Neural cell (in vitro differentiated cells): ENCODE measurements at regions not wholly inside any gene's neighbourhood (a gene's known extent, or its start where the extent isn't known, plus 50 kb on each side); places are given as distances from the start of the nearest gene placed in this dataset.

Source experiments
- H2AFZ ChIP-seq: fragments of 200-600, 300-800 bp; sonication (generic), shearing (Covaris generic); 2 replicates; pipeline ENCODE4 v1.6.0; 2014; ENCODE audit warnings: low read depth, mild to moderate bottlenecking, antibody characterized with exemption, low read length, moderate library complexity
- H3F3A ChIP-seq: fragments of 200-600 bp; shearing (Covaris generic); 2 replicates; pipeline ENCODE4 v1.6.1; 2016; ENCODE audit warnings: mild to moderate bottlenecking, moderate library complexity, mixed read lengths, antibody characterized with exemption, low read length; ENCODE audit not compliant: insufficient read depth, poor library complexity, severe bottlenecking
- H3K27ac ChIP-seq: fragments of 200-600, 300-800 bp; sonication (generic), shearing (Covaris generic); 2 replicates; pipeline ENCODE4 v1.5.1; 2014; ENCODE audit warnings: mild to moderate bottlenecking, low read length, moderate library complexity
- H3K27me3 ChIP-seq: fragments of 300-800, 200-600 bp; sonication (generic), shearing (Covaris generic); 2 replicates; pipeline ENCODE4 v1.6.0; 2014; ENCODE audit warnings: mild to moderate bottlenecking, low read depth, low read length, moderate library complexity; ENCODE audit not compliant: insufficient read depth
- H3K36me3 ChIP-seq: fragments of 300-800, 200-600 bp; sonication (generic), shearing (Covaris generic); 2 replicates; pipeline ENCODE4 v1.5.1; 2014; ENCODE audit warnings: mild to moderate bottlenecking, antibody characterized with exemption, low read length, moderate library complexity; ENCODE audit not compliant: insufficient read depth
- H3K4me2 ChIP-seq: fragments of 300-800, 200-600 bp; sonication (generic), shearing (Covaris generic); 2 replicates; pipeline ENCODE4 v1.6.0; 2014; ENCODE audit warnings: mild to moderate bottlenecking, low read length
- H3K4me3 ChIP-seq: fragments of 300-800, 200-600 bp; sonication (generic), shearing (Covaris generic); 2 replicates; pipeline ENCODE4 v1.5.1; 2014; ENCODE audit warnings: mild to moderate bottlenecking, low read length, moderate library complexity
- H3K79me2 ChIP-seq: fragments of 200-600 bp; shearing (Covaris generic); replicated peaks from 2 replicates; pipeline ENCODE4 v1.6.0; 2014; ENCODE audit warnings: mild to moderate bottlenecking, low read length, moderate library complexity; ENCODE audit not compliant: insufficient read depth
- H3K9ac ChIP-seq: fragments of 300-800, 200-600 bp; sonication (generic), shearing (Covaris generic); 2 replicates; pipeline ENCODE4 v1.6.1; 2016; ENCODE audit warnings: mild to moderate bottlenecking, low read length, mixed read lengths
- H3K9me2 ChIP-seq: fragments of 200-600 bp; shearing (Covaris generic); 2 replicates; pipeline ENCODE4 v1.6.1; 2016; ENCODE audit warnings: mild to moderate bottlenecking, low read length, mixed read lengths; ENCODE audit not compliant: insufficient read depth
- H3K9me3 ChIP-seq: fragments of 200-600, 300-800 bp; sonication (generic), shearing (Covaris generic); 2 replicates; pipeline ENCODE4 v1.6.1; 2016; ENCODE audit warnings: mild to moderate bottlenecking, mixed run types, low read length, moderate library complexity, mixed read lengths
- H4K20me1 ChIP-seq: fragments of 200-600 bp; shearing (Covaris generic); 2 replicates; pipeline ENCODE4 v1.6.1; 2016; ENCODE audit warnings: mild to moderate bottlenecking, mixed run types; ENCODE audit not compliant: insufficient read depth
- EP300 ChIP-seq: fragments of 450-650 bp; conservative IDR thresholded peaks from 2 replicates; pipeline ENCODE4 v1.6.1; 2014; ENCODE audit warnings: antibody characterized with exemption, mild to moderate bottlenecking, moderate library complexity; ENCODE audit not compliant: poor library complexity, severe bottlenecking
- EZH2 ChIP-seq: fragments of 200-600, 300-800 bp; shearing (Covaris generic), sonication (generic); IDR thresholded peaks from 2 replicates; pipeline ENCODE4 v1.6.1; 2014; ENCODE audit warnings: antibody characterized with exemption, low read length, borderline replicate concordance, mild to moderate bottlenecking; ENCODE audit not compliant: insufficient read depth, poor library complexity, severe bottlenecking
- MXI1 ChIP-seq: fragments of 450-650 bp; conservative IDR thresholded peaks from 2 replicates; pipeline ENCODE4 v1.6.1; 2014; ENCODE audit warnings: antibody characterized with exemption, mild to moderate bottlenecking; ENCODE audit not compliant: poor library complexity, severe bottlenecking
- POLR2AphosphoS5 ChIP-seq: IDR thresholded peaks from 2 replicates; pipeline ENCODE4 v1.6.1; 2012
- RAD21 ChIP-seq: fragments of 450-650 bp; conservative IDR thresholded peaks from 2 replicates; pipeline ENCODE4 v1.6.1; 2014; ENCODE audit warnings: antibody characterized with exemption, mild to moderate bottlenecking, moderate library complexity
- REST ChIP-seq: IDR thresholded peaks from 2 replicates; pipeline ENCODE4 v1.6.1; 2012; ENCODE audit warnings: borderline replicate concordance
- SMC3 ChIP-seq: fragments of 450-650 bp; conservative IDR thresholded peaks from 2 replicates; pipeline ENCODE4 v1.6.1; 2014; ENCODE audit warnings: antibody characterized with exemption, mild to moderate bottlenecking, moderate library complexity; ENCODE audit not compliant: poor library complexity
- TAF1 ChIP-seq: IDR thresholded peaks from 2 replicates; pipeline ENCODE4 v1.6.1; 2012; ENCODE audit warnings: low read depth
- TF ChIP-seq, protein P1 (sequence below): fragments of 450-650 bp; IDR thresholded peaks from 2 replicates; pipeline ENCODE4 v1.5.1; 2014; ENCODE audit warnings: antibody characterized with exemption, mild to moderate bottlenecking, moderate library complexity; ENCODE audit not compliant: poor library complexity, severe bottlenecking

DNA sequence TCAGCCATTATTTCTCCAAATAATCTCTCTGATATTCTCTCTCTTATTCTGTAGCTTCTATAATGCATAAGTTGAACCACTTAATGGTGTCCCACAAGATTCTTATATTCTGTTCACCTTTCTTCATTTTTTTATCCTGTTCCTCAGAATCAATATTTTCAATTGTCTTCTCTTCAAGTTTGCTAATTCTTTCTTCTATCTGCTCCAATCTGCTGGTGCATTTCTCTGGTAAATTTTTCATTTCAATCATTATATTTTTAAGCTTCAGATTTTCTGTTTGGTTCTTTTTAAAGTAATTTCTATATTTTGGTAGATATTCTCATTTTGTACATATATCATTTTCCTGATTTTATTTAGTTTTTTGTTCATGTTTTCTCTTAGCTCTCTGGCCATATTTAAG is 272.6 kb downstream of the ZEB1 start:
- Histone ChIP-seq H3K9me3 (peaks cover 6% of the 10 kb centered on the region), H3K4me3 (no peak overlapping the region), H2AFZ (no peak overlapping the region), H3K27me3 (no peaks in the 10 kb centered on the region), H4K20me1 (no peaks in the 10 kb centered on the region), H3K27ac (no peak overlapping the region), H3K4me2 (no peak overlapping the region), H3K79me2 (no peaks in the 10 kb centered on the region), H3K9ac (no peak overlapping the region), H3F3A (no peaks in the 10 kb centered on the region), H3K36me3 (no peaks in the 10 kb centered on the region), H3K9me2 (no peaks in the 10 kb centered on the region)
- no peak for TF ChIP-seq REST
- TF ChIP-seq MXI1, result no peak

DNA sequence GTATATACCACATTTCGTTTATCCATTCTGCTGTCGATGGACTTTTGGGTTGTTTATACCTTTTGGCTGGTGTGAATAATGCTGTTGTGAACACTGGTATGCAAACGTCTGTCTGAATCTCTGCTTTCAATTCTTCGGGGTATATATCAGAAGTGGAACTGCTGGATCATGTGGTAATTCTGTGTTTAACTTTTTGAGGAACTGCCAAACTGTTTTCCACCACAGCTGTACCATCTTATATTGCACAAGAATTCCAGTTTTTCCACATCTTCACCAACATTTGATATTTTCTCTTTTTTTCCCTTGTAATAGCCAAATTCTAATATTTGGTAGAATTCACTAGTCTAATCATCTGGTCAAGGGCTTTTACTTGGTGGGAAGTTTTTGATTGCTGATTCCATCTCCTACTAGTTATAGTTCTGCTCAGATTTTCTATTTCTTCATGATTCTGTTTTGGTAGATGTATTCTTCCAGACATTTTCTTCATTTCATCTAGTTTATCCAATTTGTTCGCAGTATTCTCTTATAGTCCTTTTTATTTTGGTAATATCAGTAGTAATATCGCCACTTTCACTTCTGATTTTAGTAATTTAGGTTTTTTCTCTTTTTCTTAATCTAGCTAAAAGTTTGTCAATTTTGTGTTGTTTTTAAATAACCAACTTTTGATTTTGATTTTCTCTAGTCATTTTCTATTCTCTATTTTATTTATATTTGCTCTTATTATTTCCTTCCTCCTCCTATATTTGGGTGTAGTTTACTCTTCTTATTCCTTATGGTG is 271.2 kb downstream of the ZEB1 start:
- no peak overlapping the region for H3K9ac ChIP-seq
- H3K36me3 ChIP-seq, result no peaks in the 10 kb centered on the region
- no peaks in the 10 kb centered on the region for H3F3A ChIP-seq
- TF ChIP-seq POLR2AphosphoS5 (no peak), REST (no peak), RAD21 (no peak), EZH2 (no peak), TAF1 (no peak), SMC3 (no peak), MXI1 (no peak), EP300 (no peak)
- TF ChIP-seq, protein P1, sequence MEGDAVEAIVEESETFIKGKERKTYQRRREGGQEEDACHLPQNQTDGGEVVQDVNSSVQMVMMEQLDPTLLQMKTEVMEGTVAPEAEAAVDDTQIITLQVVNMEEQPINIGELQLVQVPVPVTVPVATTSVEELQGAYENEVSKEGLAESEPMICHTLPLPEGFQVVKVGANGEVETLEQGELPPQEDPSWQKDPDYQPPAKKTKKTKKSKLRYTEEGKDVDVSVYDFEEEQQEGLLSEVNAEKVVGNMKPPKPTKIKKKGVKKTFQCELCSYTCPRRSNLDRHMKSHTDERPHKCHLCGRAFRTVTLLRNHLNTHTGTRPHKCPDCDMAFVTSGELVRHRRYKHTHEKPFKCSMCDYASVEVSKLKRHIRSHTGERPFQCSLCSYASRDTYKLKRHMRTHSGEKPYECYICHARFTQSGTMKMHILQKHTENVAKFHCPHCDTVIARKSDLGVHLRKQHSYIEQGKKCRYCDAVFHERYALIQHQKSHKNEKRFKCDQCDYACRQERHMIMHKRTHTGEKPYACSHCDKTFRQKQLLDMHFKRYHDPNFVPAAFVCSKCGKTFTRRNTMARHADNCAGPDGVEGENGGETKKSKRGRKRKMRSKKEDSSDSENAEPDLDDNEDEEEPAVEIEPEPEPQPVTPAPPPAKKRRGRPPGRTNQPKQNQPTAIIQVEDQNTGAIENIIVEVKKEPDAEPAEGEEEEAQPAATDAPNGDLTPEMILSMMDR, result no peak
- no peak overlapping the region for H2AFZ ChIP-seq
- H3K27ac ChIP-seq, result no peak overlapping the region
- H3K79me2 ChIP-seq, result no peaks in the 10 kb centered on the region
- no peaks in the 10 kb centered on the region for H3K9me2 ChIP-seq
- H4K20me1 ChIP-seq, result no peaks in the 10 kb centered on the region
- H3K4me3 ChIP-seq, result no peak overlapping the region
- no peaks in the 10 kb centered on the region for H3K27me3 ChIP-seq
- peaks cover 6% of the 10 kb centered on the region for H3K9me3 ChIP-seq
- no peak overlapping the region for H3K4me2 ChIP-seq
